Retinal pigment epithelial cell (primary cell): ENCODE measurements at regions not wholly inside any gene's neighbourhood (a gene's known extent, or its start where the extent isn't known, plus 50 kb on each side); places are given as distances from the start of the nearest gene placed in this dataset.
"Not testable (repeated sequence)": the region's sequence is repeated elsewhere in the genome, so short reads cannot be mapped to it uniquely, and the experiment has no call there.

Experiments used
- DNase-seq: peaks from one replicate; pipeline ENCODE4 v3.0.0-alpha.2; 2010; ENCODE audit warnings: low read depth
- H3K4me3 ChIP-seq: 2 replicates; pipeline ENCODE4 v1.5.1; 2011; ENCODE audit warnings: mild to moderate bottlenecking, low read length, control low read depth, moderate library complexity
- TF ChIP-seq, protein P1 (sequence below): conservative IDR thresholded peaks from 2 replicates; pipeline ENCODE4 v1.5.1; 2011; ENCODE audit warnings: low read depth, low read length, control low read depth, inconsistent platforms

GRCh38 chr2:187782301-187782700 is 228.1 kb upstream of the TFPI start:
- TF ChIP-seq, protein P1, sequence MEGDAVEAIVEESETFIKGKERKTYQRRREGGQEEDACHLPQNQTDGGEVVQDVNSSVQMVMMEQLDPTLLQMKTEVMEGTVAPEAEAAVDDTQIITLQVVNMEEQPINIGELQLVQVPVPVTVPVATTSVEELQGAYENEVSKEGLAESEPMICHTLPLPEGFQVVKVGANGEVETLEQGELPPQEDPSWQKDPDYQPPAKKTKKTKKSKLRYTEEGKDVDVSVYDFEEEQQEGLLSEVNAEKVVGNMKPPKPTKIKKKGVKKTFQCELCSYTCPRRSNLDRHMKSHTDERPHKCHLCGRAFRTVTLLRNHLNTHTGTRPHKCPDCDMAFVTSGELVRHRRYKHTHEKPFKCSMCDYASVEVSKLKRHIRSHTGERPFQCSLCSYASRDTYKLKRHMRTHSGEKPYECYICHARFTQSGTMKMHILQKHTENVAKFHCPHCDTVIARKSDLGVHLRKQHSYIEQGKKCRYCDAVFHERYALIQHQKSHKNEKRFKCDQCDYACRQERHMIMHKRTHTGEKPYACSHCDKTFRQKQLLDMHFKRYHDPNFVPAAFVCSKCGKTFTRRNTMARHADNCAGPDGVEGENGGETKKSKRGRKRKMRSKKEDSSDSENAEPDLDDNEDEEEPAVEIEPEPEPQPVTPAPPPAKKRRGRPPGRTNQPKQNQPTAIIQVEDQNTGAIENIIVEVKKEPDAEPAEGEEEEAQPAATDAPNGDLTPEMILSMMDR, result no peak
- no peak overlapping the region for H3K4me3 ChIP-seq
- DNase-seq, result no peak

GRCh38 chr2:187783446-187783845 is 229.2 kb upstream of the TFPI start:
- TF ChIP-seq, protein P1, result no peak
- no peak for DNase-seq
- no peak overlapping the region for H3K4me3 ChIP-seq

DNA sequence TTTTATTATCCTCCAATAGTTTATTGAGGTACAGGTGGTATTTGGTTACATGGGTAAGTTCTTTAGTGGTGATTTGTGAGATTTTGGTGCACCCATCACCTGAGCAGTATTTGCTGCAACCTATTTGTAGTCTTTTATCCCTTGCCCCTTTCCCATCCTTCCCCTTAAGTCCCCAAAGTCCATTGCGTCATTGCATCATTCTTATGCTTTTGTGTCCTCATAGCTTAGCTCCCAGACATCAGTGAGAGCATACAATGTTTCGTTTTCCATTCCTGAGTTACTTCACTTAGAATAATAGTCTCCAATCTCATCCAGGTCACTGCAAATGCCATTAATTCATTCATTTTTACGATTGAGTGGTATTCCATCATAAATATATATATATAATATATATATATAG is 229.9 kb upstream of the TFPI start:
- DNase-seq, H3K4me3 ChIP-seq: not testable (repeated sequence)

DNA sequence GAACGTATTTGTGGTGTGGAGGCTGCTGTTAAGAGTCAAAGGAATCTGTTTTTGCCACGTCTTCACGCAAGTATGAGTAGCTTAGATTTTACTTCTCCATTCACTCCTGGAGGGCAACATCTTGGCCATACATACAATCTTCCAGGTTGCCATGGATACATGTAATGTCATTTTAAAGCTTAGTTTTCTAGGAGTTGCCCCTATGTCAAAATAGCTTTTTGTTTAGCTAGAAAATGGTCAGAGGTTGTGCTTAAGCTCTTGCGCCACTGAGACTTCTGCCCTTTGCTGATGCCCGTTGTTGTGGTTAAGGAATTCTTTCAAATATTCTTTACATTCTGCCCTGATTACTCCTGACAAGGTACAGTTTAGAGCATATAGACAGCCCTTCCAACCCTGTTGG is 245.4 kb upstream of the TFPI start:
- H3K4me3 ChIP-seq, result no peak overlapping the region
- DNase-seq, result no peak
- TF ChIP-seq, protein P1, result no peak

DNA sequence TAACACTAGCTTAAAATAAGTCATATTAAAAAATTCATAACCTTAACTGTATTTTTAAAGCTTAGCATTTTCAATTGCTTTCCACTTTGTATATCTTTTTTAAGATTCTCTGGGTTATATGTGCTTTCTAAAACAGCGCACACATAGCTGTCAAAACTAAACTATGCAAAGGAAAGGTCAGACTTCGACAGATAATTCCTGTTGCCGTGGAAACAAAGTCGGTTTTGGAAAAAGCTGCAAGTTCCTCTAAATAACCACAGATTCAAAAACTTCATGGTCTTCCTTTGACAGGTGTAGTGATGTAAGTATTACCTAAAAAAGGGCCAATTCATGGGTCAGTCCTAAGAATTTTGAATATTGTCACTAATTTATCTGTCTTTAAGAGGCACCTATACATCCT is 249.6 kb upstream of the TFPI start:
- DNase-seq, result no peak
- TF ChIP-seq, protein P1, result no peak
- H3K4me3 ChIP-seq, result no peak overlapping the region

- DNase-seq, result no peak
- no peak overlapping the region for H3K4me3 ChIP-seq
- TF ChIP-seq, protein P1, result no peak
These were observed 260.9 kb upstream of the TFPI start for GRCh38 chr2:187815113-187815512.

GRCh38 chr2:187819624-187820023 is 265.4 kb upstream of the TFPI start:
- DNase-seq, result no peak
- TF ChIP-seq, protein P1, result no peak
- H3K4me3 ChIP-seq, result no peak overlapping the region

DNA sequence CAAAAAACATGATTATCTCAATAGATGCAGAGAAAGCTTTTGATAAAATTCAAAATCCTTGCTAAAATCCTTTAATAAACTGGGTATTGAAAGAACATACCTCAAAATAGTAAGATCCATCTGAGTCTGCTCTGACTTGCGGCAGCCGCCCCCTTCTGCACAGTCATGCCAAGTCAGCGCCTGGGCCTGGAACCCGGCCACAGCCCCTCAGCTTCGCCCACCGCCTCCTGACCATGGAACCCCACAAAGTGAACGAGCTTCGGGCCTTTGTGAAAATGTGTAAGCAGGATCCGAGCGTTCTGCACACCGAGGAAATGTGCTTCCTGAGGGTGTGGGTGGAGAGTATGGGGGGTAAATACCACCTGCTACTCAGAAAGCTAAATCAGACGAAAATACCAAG is 270.9 kb upstream of the TFPI start:
- DNase-seq, result no peak
- TF ChIP-seq, protein P1, result no peak
- no peak overlapping the region for H3K4me3 ChIP-seq
